Muscle of back (tissue), 3 donors: ENCODE measurements at regions not wholly inside any gene's neighbourhood (a gene's known extent, or its start where the extent isn't known, plus 50 kb on each side); places are given as distances from the start of the nearest gene placed in this dataset.
A peak's percentile ranks its signal among the peaks of the same experiment; 100 is the strongest.
"Not testable (repeated sequence)": the region's sequence is repeated elsewhere in the genome, so short reads cannot be mapped to it uniquely, and the experiment has no call there.

ENCODE experiments used
- DNase-seq, 3 donors: peaks; one replicate each; pipeline versions ENCODE4 v3.0.0 to v3.0.0-alpha.2; 2013

GRCh38 chr2:126228531-126228930 lies 427.4 kb upstream of the GYPC start:
- no peak for DNase-seq

- no peak for DNase-seq
Observed at GRCh38 chr2:126238251-126238650, 417.7 kb upstream of the GYPC start.

GRCh38 chr2:126239320-126239955 lies 416.5 kb upstream of the GYPC start:
- DNase-seq = no peak

GRCh38 chr2:126241001-126241400 lies 415.0 kb upstream of the GYPC start:
- peak; percentile 13 to 59 (median 19) for DNase-seq

GRCh38 chr2:126241411-126241810 lies 414.5 kb upstream of the GYPC start:
- DNase-seq = peak; percentile 13 to 68 (median 35)

GRCh38 chr2:126244937-126245336 lies 411.0 kb upstream of the GYPC start:
- peak; percentile 4 to 31 (median 28) for DNase-seq

- DNase-seq = no peak
Observed at GRCh38 chr2:126253669-126254068, 402.3 kb upstream of the GYPC start.

GRCh38 chr2:126264625-126265024 lies 391.3 kb upstream of the GYPC start:
- DNase-seq = no peak

GRCh38 chr2:126269911-126270310 lies 386.0 kb upstream of the GYPC start:
- no peak for DNase-seq

GRCh38 chr2:126270587-126270986 lies 385.4 kb upstream of the GYPC start:
- no peak for DNase-seq

- DNase-seq = no peak
Observed at GRCh38 chr2:126272401-126272800, 383.6 kb upstream of the GYPC start.

- DNase-seq = no peak
Observed at GRCh38 chr2:126275098-126275497, 380.9 kb upstream of the GYPC start.

GRCh38 chr2:126276268-126276667 lies 379.7 kb upstream of the GYPC start:
- DNase-seq = not testable (repeated sequence)

- DNase-seq = no peak
Observed at GRCh38 chr2:126288362-126288761, 367.6 kb upstream of the GYPC start.

- DNase-seq = not testable (repeated sequence)
Observed at GRCh38 chr2:126293962-126294361, 362.0 kb upstream of the GYPC start.

GRCh38 chr2:126299469-126299976 lies 356.4 kb upstream of the GYPC start:
- no peak for DNase-seq

- no peak for DNase-seq
Observed at GRCh38 chr2:126300348-126300747, 355.6 kb upstream of the GYPC start.

- DNase-seq = no peak
Observed at GRCh38 chr2:126302043-126302442, 353.9 kb upstream of the GYPC start.

- DNase-seq = no peak
Observed at GRCh38 chr2:126303113-126303512, 352.8 kb upstream of the GYPC start.

GRCh38 chr2:126304154-126304553 lies 351.8 kb upstream of the GYPC start:
- DNase-seq = no peak

GRCh38 chr2:126306539-126306938 lies 349.4 kb upstream of the GYPC start:
- no peak for DNase-seq

- DNase-seq = no peak
Observed at GRCh38 chr2:126307740-126308139, 348.2 kb upstream of the GYPC start.

- DNase-seq = no peak
Observed at GRCh38 chr2:126309185-126309584, 346.8 kb upstream of the GYPC start.

GRCh38 chr2:126312579-126312978 lies 343.4 kb upstream of the GYPC start:
- no peak for DNase-seq
